CD14-positive monocyte (primary cell): ENCODE measurements at regions not wholly inside any gene's neighbourhood (a gene's known extent, or its start where the extent isn't known, plus 50 kb on each side); places are given as distances from the start of the nearest gene placed in this dataset.

Experiments
- DNase-seq, 3 donors: peaks; one replicate each; pipeline ENCODE4 v3.0.0-alpha.2; 2011 to 2022
- H2AFZ ChIP-seq: 2 replicates; pipeline ENCODE4 v1.6.0; 2012; ENCODE audit warnings: mild to moderate bottlenecking, low read depth, low read length, inconsistent platforms; ENCODE audit not compliant: insufficient read depth, poor library complexity, severe bottlenecking
- H3K27ac ChIP-seq, 2 donors: 1 replicate in 1 of 2; 2 replicates in 1 of 2; pipeline ENCODE4 v1.5.1; 2012 to 2013; ENCODE audit warnings: low read length in 2 of 2, control low read depth in 1 of 2, inconsistent platforms in 1 of 2, low read depth in 1 of 2, mild to moderate bottlenecking in 1 of 2
- H3K27me3 ChIP-seq, 2 donors: one replicate each; pipeline versions ENCODE4 v1.6.0 to v1.6.1; 2011 to 2013; ENCODE audit warnings: low read length in 2 of 2; ENCODE audit not compliant: control insufficient read depth in 2 of 2, insufficient read depth in 2 of 2
- H3K36me3 ChIP-seq, 2 donors: replicated peaks in 1 of 2; 1 replicate in 1 of 2; 2 replicates in 1 of 2; pipeline versions ENCODE4 v1.5.1 to v1.6.1; 2012 to 2013; ENCODE audit warnings: low read length in 2 of 2, control low read depth in 1 of 2, inconsistent platforms in 1 of 2, mild to moderate bottlenecking in 1 of 2; ENCODE audit not compliant: insufficient read depth in 2 of 2, control insufficient read depth in 1 of 2
- H3K4me1 ChIP-seq, 2 donors: 1 replicate in 1 of 2; 2 replicates in 1 of 2; pipeline versions ENCODE4 v1.5.1 to v1.6.1; 2012 to 2013; ENCODE audit warnings: low read length in 2 of 2, control low read depth in 1 of 2, inconsistent platforms in 1 of 2, mild to moderate bottlenecking in 1 of 2, moderate library complexity in 1 of 2; ENCODE audit not compliant: insufficient read depth in 2 of 2, control insufficient read depth in 1 of 2
- H3K4me2 ChIP-seq: replicated peaks from 2 replicates; pipeline ENCODE3; 2012; ENCODE audit warnings: low read length, moderate library complexity, mild to moderate bottlenecking; ENCODE audit not compliant: poor library complexity, severe bottlenecking; ENCODE audit errors: extremely low read depth
- H3K4me3 ChIP-seq, 3 experiments: fragments of 200-600 bp in 1 of 3; sonication (generic) in 1 of 3; replicated peaks in 1 of 3; 1 replicate in 2 of 3; 2 replicates in 1 of 3; pipeline ENCODE4 v1.5.1; 2011 to 2013; ENCODE audit warnings: low read length in 3 of 3, mild to moderate bottlenecking in 3 of 3, control low read depth in 2 of 3, low read depth in 2 of 3, inconsistent platforms in 1 of 3, moderate library complexity in 1 of 3
- H3K79me2 ChIP-seq: 2 replicates; pipeline ENCODE4 v1.6.0; 2012; ENCODE audit warnings: mild to moderate bottlenecking, control low read depth, inconsistent platforms, low read length, moderate library complexity; ENCODE audit not compliant: insufficient read depth
- H3K9ac ChIP-seq: 2 replicates; pipeline ENCODE4 v1.6.0; 2017; ENCODE audit warnings: low read length, mild to moderate bottlenecking; ENCODE audit not compliant: insufficient read depth, poor library complexity, severe bottlenecking
- H3K9me3 ChIP-seq, 2 donors: replicated peaks in 1 of 2; 1 replicate in 1 of 2; 2 replicates in 1 of 2; pipeline versions ENCODE4 v1.5.1 to v1.6.1; 2012 to 2013; ENCODE audit warnings: low read length in 2 of 2, control low read depth in 1 of 2; ENCODE audit not compliant: control insufficient read depth in 1 of 2, insufficient read depth in 1 of 2
- H4K20me1 ChIP-seq: 2 replicates; pipeline ENCODE4 v1.6.0; 2012; ENCODE audit warnings: mild to moderate bottlenecking, low read length, control low read depth, moderate library complexity; ENCODE audit not compliant: insufficient read depth
- H3K27ac Mint-ChIP-seq, 7 donors: one replicate each; pipeline ENCODE4 v1.8.0; 2020; ENCODE audit warnings: mild to moderate bottlenecking in 7 of 7, mixed read lengths in 7 of 7, moderate library complexity in 6 of 7, inconsistent platforms in 2 of 7
- H3K27me3 Mint-ChIP-seq, 3 donors: one replicate each; pipeline ENCODE4 v1.8.0; 2021 to 2022; ENCODE audit warnings: low read depth in 3 of 3, mild to moderate bottlenecking in 3 of 3, mixed read lengths in 3 of 3, moderate library complexity in 3 of 3, inconsistent platforms in 1 of 3
- H3K36me3 Mint-ChIP-seq, 2 donors: one replicate each; pipeline ENCODE4 v1.8.0; 2020; ENCODE audit warnings: mixed read lengths in 2 of 2, inconsistent platforms in 1 of 2, mild to moderate bottlenecking in 1 of 2
- H3K4me1 Mint-ChIP-seq: one replicate; pipeline ENCODE4 v1.8.0; 2020; ENCODE audit warnings: mild to moderate bottlenecking, mixed read lengths
- H3K4me3 Mint-ChIP-seq, 2 donors: one replicate each; pipeline ENCODE4 v1.8.0; 2020; ENCODE audit warnings: mild to moderate bottlenecking in 2 of 2, mixed read lengths in 2 of 2, moderate library complexity in 1 of 2
- H3K9me3 Mint-ChIP-seq, 7 donors: one replicate each; pipeline ENCODE4 v1.8.0; 2020 to 2022; ENCODE audit warnings: mixed read lengths in 7 of 7, mild to moderate bottlenecking in 6 of 7, moderate library complexity in 6 of 7, inconsistent platforms in 2 of 7
- CTCF ChIP-seq: fragments of 200-600 bp; IDR thresholded peaks from one replicate; pipeline ENCODE4 v1.8.0; 2022; ENCODE audit warnings: antibody characterized with exemption, mild to moderate bottlenecking
- WGBS: methylation state at CpG from one replicate; pipeline ENCODE4 v1.1.5; 2013; ENCODE audit warnings: missing lambda C conversion rate; ENCODE audit not compliant: insufficient coverage; 5-methylcytosine and 5-hydroxymethylcytosine counted together
- intact Hi-C, 2 donors: fragments of 100-400 bp; cut with micrococcal nuclease; formaldehyde crosslinking; loops; one replicate each; pipeline versions ENCODE4 v1.15.0 to v1.15.1; 2023

DNA sequence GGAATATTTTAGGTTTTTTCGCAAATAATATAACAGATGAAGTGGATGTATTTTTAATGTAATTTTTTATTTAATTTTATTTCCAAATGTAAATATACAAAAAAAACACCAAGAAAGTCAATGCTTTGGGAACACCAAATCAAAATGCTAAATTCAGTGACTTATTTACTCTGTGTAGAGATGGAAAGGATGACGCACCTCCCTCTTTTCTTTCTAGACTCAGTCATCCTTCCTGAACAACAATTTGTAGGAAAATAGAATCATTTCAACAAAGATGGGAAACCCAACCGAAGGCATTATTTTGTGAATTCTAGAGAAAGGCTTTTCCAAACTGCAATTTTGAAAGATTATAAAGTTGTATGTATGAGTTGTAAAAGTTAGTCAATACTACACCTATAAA is 57.7 kb downstream of the CCER1 start:
- Mint-ChIP-seq H3K4me1 (no peaks in the 10 kb centered on the region), H3K27me3 (peaks cover 0 to 2% (median 0%) of the 10 kb centered on the region in 3 donors), H3K27ac (no peak overlapping the region), H3K36me3 (no peaks in the 10 kb centered on the region), H3K9me3 (peaks cover 0 to 6% (median 0%) of the 10 kb centered on the region in 7 donors), H3K4me3 (no peak overlapping the region)
- Histone ChIP-seq H3K9ac (no peak overlapping the region), H4K20me1 (no peaks in the 10 kb centered on the region), H3K4me1 (no peaks in the 10 kb centered on the region), H3K36me3 (no peaks in the 10 kb centered on the region), H3K9me3 (no peaks in the 10 kb centered on the region), H3K4me3 (no peak overlapping the region), H3K4me2 (no peak overlapping the region), H2AFZ (no peak overlapping the region), H3K27me3 (no peaks in the 10 kb centered on the region), H3K79me2 (no peaks in the 10 kb centered on the region), H3K27ac (no peak overlapping the region)
- WGBS: no CpG with 5 or more reads among the region's 3 CpGs
- intact Hi-C loops: no loop called here
- no peak for TF ChIP-seq CTCF
- no peak for DNase-seq

- Histone ChIP-seq H2AFZ (no peak overlapping the region), H3K27ac (no peak overlapping the region), H3K4me1 (no peaks in the 10 kb centered on the region), H3K36me3 (no peaks in the 10 kb centered on the region), H3K27me3 (no peaks in the 10 kb centered on the region), H3K9me3 (no peaks in the 10 kb centered on the region), H3K79me2 (no peaks in the 10 kb centered on the region), H3K4me2 (no peak overlapping the region), H3K4me3 (no peak overlapping the region), H3K9ac (no peak overlapping the region), H4K20me1 (no peaks in the 10 kb centered on the region)
- no CpG with 5 or more reads among the region's 1 CpG for WGBS
- TF ChIP-seq CTCF: no peak
- Mint-ChIP-seq H3K9me3 (peaks cover 0 to 10% (median 0%) of the 10 kb centered on the region in 7 donors), H3K4me1 (no peaks in the 10 kb centered on the region), H3K27ac (no peak overlapping the region), H3K4me3 (no peak overlapping the region), H3K27me3 (peaks cover 0 to 2% (median 0%) of the 10 kb centered on the region in 3 donors), H3K36me3 (no peaks in the 10 kb centered on the region)
- intact Hi-C loops: no loop called here
- DNase-seq: no peak
Measured at GRCh38 chr12:90896821-90897220, 58.2 kb downstream of the CCER1 start.
